Activated T-cell treated with anti-CD3 and anti-CD28 coated beads for 1 hour (primary cell): ENCODE measurements at regions not wholly inside any gene's neighbourhood (a gene's known extent, or its start where the extent isn't known, plus 50 kb on each side); places are given as distances from the start of the nearest gene placed in this dataset.
A peak's percentile ranks its signal among the peaks of the same experiment; 100 is the strongest.
"Not testable (repeated sequence)": the region's sequence is repeated elsewhere in the genome, so short reads cannot be mapped to it uniquely, and the experiment has no call there.

Source experiments
- DNase-seq: peaks from one replicate; pipeline ENCODE4 v3.0.0-alpha.2; 2020; ENCODE audit warnings: low read depth

- no peak for DNase-seq
These were observed 97.0 kb downstream of the PHETA1 start for GRCh38 chr12:111271674-111272418.

GRCh38 chr12:111270774-111271173 is 98.1 kb downstream of the PHETA1 start:
- no peak for DNase-seq

GRCh38 chr12:111270239-111270638 is 98.7 kb downstream of the PHETA1 start:
- no peak for DNase-seq

GRCh38 chr12:111269718-111270117 is 99.2 kb downstream of the PHETA1 start:
- no peak for DNase-seq

GRCh38 chr12:111268738-111269572 is 99.9 kb downstream of the PHETA1 start:
- peak; percentile 9 for DNase-seq

- no peak for DNase-seq
These were observed 101.8 kb downstream of the PHETA1 start for GRCh38 chr12:111267144-111267543.

- no peak for DNase-seq
These were observed 106.8 kb downstream of the PHETA1 start for GRCh38 chr12:111261911-111262676.

GRCh38 chr12:111260732-111261131 is 108.2 kb downstream of the PHETA1 start:
- DNase-seq, result no peak

GRCh38 chr12:111259231-111259630 is 109.7 kb downstream of the PHETA1 start:
- no peak for DNase-seq

GRCh38 chr12:111258081-111258480 is 110.8 kb downstream of the PHETA1 start:
- not testable (repeated sequence) for DNase-seq

- DNase-seq, result no peak
These were observed 111.4 kb downstream of the PHETA1 start for GRCh38 chr12:111257435-111257902.

GRCh38 chr12:111256629-111257434 is 112.1 kb downstream of the PHETA1 start:
- no peak for DNase-seq

GRCh38 chr12:111255261-111255660 is 113.6 kb downstream of the PHETA1 start:
- no peak for DNase-seq

GRCh38 chr12:111254106-111254505 is 114.8 kb downstream of the PHETA1 start:
- no peak for DNase-seq

- no peak for DNase-seq
These were observed 115.7 kb downstream of the PHETA1 start for GRCh38 chr12:111253213-111253612.

- DNase-seq, result no peak
These were observed 117.1 kb downstream of the PHETA1 start for GRCh38 chr12:111251787-111252186.

- DNase-seq, result no peak
These were observed 117.7 kb downstream of the PHETA1 start for GRCh38 chr12:111251058-111251730.

- DNase-seq, result no peak
These were observed 118.5 kb downstream of the PHETA1 start for GRCh38 chr12:111250251-111250881.

- no peak for DNase-seq
These were observed 119.1 kb downstream of the PHETA1 start for GRCh38 chr12:111249757-111250156.

GRCh38 chr12:111249018-111249370 is 119.9 kb downstream of the PHETA1 start:
- DNase-seq, result no peak
